VCaP (cell line): ENCODE measurements at regions not wholly inside any gene's neighbourhood (a gene's known extent, or its start where the extent isn't known, plus 50 kb on each side); places are given as distances from the start of the nearest gene placed in this dataset.

Experiments used
- H3K27ac ChIP-seq: fragments of 450-650 bp; 2 replicates; pipeline ENCODE4 v1.5.1; 2017
- TF ChIP-seq, protein P1 (sequence below): fragments of 450-650 bp; conservative IDR thresholded peaks from 2 replicates; pipeline ENCODE4 v1.5.1; 2017; ENCODE audit warnings: mild to moderate bottlenecking, moderate library complexity

- TF ChIP-seq, protein P1, sequence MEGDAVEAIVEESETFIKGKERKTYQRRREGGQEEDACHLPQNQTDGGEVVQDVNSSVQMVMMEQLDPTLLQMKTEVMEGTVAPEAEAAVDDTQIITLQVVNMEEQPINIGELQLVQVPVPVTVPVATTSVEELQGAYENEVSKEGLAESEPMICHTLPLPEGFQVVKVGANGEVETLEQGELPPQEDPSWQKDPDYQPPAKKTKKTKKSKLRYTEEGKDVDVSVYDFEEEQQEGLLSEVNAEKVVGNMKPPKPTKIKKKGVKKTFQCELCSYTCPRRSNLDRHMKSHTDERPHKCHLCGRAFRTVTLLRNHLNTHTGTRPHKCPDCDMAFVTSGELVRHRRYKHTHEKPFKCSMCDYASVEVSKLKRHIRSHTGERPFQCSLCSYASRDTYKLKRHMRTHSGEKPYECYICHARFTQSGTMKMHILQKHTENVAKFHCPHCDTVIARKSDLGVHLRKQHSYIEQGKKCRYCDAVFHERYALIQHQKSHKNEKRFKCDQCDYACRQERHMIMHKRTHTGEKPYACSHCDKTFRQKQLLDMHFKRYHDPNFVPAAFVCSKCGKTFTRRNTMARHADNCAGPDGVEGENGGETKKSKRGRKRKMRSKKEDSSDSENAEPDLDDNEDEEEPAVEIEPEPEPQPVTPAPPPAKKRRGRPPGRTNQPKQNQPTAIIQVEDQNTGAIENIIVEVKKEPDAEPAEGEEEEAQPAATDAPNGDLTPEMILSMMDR = no peak
- no peak overlapping the region for H3K27ac ChIP-seq
Measured at GRCh38 chr10:90413196-90413595, 444.6 kb downstream of the HTR7 start.

- no peak overlapping the region for H3K27ac ChIP-seq
- TF ChIP-seq, protein P1 = no peak
Measured at GRCh38 chr10:90414926-90415325, 442.9 kb downstream of the HTR7 start.

DNA sequence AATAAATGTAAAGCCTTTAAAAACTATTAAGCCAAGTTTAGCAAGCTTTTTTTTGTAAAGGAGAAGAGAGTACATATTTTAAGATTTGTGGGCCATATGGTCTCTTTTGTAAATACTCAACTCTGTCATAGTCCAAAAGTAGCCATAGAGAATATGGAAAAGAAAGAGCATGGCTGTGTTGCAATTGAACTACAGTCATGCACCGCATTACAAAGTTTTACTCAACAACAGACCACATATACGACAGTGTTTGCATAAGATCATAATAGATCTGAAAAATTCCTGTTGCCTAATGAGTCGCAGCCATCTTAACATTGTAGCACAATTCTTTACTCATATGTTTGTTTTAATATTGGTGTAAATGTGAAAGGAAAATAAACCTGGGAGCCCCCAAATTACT, 440.8 kb downstream of the HTR7 start:
- no peak overlapping the region for H3K27ac ChIP-seq
- TF ChIP-seq, protein P1 = no peak

- H3K27ac ChIP-seq = no peak overlapping the region
- TF ChIP-seq, protein P1 = no peak
Measured at GRCh38 chr10:90417476-90418210, 440.2 kb downstream of the HTR7 start.

GRCh38 chr10:90418869-90419652, 438.8 kb downstream of the HTR7 start:
- H3K27ac ChIP-seq = peak overlapping the region; percentile 46
- TF ChIP-seq, protein P1 = no peak

GRCh38 chr10:90420637-90421318, 437.1 kb downstream of the HTR7 start:
- TF ChIP-seq, protein P1 = no peak

DNA sequence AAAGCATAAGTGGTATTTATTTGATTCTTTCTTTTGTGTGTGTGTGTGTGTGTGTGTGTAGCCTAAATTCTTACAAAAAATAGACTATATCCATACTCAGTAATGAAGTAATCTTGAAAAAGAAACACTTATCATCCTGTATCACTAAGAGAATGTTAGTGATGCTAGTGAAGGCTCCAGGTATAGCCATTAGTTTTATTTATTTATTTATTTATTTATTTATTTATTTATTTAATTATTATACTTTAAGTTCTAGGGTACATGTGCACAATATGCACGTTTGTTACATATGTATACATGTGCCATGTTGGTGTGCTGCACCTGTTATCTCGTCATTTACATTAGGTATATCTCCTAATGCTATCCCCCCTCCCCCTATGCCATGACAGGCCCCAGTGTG, 436.0 kb downstream of the HTR7 start:
- TF ChIP-seq, protein P1 = no peak
- no peak overlapping the region for H3K27ac ChIP-seq

More at GRCh38 chr10:90420637-90421318, 437.1 kb downstream of the HTR7 start:
- no peak overlapping the region for H3K27ac ChIP-seq
